Activated B cell treated with CpG ODN at 0.5 μM for 24 hours (primary cell): ENCODE measurements at regions not wholly inside any gene's neighbourhood (a gene's known extent, or its start where the extent isn't known, plus 50 kb on each side); places are given as distances from the start of the nearest gene placed in this dataset.

ENCODE experiments used
- ATAC-seq: fragments of 200-7000 bp; cut with Tn5 transposase; one replicate; pipeline ENCODE4 v1.10.0; 2021; ENCODE audit warnings: low read depth, mild to moderate bottlenecking, moderate library complexity
- CTCF ChIA-PET: fragments of 350-600 bp; sonication (Branson Sonifier 250); formaldehyde crosslinking; loops from one replicate; lab custom pipeline; 2021; ENCODE audit warnings: antibody characterized with exemption; lab: Charles Lee
- POLR2A ChIA-PET: fragments of 350-600 bp; sonication (Branson Sonifier 250); formaldehyde crosslinking; loops from one replicate; lab custom pipeline; 2021; ENCODE audit warnings: antibody characterized with exemption; lab: Charles Lee
- DNase-seq: peaks from one replicate; pipeline ENCODE4 v3.0.0; 2022
- H3K27ac Mint-ChIP-seq: one replicate; pipeline ENCODE4 v1.8.0; 2020; ENCODE audit warnings: mixed read lengths
- H3K27me3 Mint-ChIP-seq: one replicate; pipeline ENCODE4 v1.8.0; 2021; ENCODE audit warnings: mixed read lengths
- H3K36me3 Mint-ChIP-seq: one replicate; pipeline ENCODE4 v1.8.0; 2021; ENCODE audit warnings: low read depth, mixed read lengths
- H3K4me1 Mint-ChIP-seq: one replicate; pipeline ENCODE4 v1.8.0; 2021; ENCODE audit warnings: mixed read lengths
- H3K4me3 Mint-ChIP-seq: one replicate; pipeline ENCODE4 v1.8.0; 2020; ENCODE audit warnings: mild to moderate bottlenecking, mixed read lengths
- H3K9me3 Mint-ChIP-seq: one replicate; pipeline ENCODE4 v1.8.0; 2020; ENCODE audit warnings: mixed read lengths
- intact Hi-C: fragments of 100-400 bp; cut with micrococcal nuclease; formaldehyde crosslinking; loops from one replicate; pipeline ENCODE4 v1.15.1; 2024
- TF ChIP-seq, protein P1 (sequence below): fragments of 200-600 bp; IDR thresholded peaks from one replicate; pipeline ENCODE4 v1.8.0; 2022; ENCODE audit warnings: antibody characterized with exemption, mild to moderate bottlenecking

DNA sequence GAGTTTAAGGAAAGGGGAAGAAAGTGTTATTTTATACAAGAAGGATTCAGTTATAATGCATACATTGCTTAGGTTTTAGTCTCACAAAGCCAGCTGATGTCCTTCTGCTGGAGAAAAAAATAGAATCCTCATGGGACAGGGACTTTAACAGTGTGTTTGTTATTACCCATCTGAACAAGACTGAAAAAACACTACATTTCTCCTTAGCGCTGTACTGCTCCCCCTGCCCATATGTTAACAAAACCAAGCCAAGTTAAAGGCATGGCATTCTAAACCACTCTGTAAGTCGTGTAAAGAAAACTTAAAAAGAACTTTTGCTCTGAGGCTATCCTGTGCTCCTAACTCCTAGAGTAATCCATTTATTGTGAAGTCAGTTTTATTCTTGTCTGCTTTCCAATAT, 102.6 kb upstream of the NYAP2 start:
- intact Hi-C loops, result no loop called here
- Mint-ChIP-seq H3K36me3 (no peaks in the 10 kb centered on the region), H3K4me1 (no peaks in the 10 kb centered on the region), H3K9me3 (peaks cover 6% of the 10 kb centered on the region), H3K27me3 (peaks cover 2% of the 10 kb centered on the region), H3K4me3 (no peak overlapping the region), H3K27ac (no peak overlapping the region)
- TF ChIP-seq, protein P1, sequence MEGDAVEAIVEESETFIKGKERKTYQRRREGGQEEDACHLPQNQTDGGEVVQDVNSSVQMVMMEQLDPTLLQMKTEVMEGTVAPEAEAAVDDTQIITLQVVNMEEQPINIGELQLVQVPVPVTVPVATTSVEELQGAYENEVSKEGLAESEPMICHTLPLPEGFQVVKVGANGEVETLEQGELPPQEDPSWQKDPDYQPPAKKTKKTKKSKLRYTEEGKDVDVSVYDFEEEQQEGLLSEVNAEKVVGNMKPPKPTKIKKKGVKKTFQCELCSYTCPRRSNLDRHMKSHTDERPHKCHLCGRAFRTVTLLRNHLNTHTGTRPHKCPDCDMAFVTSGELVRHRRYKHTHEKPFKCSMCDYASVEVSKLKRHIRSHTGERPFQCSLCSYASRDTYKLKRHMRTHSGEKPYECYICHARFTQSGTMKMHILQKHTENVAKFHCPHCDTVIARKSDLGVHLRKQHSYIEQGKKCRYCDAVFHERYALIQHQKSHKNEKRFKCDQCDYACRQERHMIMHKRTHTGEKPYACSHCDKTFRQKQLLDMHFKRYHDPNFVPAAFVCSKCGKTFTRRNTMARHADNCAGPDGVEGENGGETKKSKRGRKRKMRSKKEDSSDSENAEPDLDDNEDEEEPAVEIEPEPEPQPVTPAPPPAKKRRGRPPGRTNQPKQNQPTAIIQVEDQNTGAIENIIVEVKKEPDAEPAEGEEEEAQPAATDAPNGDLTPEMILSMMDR, result no peak
- DNase-seq (no peak), ATAC-seq (no peak)
- CTCF ChIA-PET, result no interaction called here
- POLR2A ChIA-PET, result no interaction called here

DNA sequence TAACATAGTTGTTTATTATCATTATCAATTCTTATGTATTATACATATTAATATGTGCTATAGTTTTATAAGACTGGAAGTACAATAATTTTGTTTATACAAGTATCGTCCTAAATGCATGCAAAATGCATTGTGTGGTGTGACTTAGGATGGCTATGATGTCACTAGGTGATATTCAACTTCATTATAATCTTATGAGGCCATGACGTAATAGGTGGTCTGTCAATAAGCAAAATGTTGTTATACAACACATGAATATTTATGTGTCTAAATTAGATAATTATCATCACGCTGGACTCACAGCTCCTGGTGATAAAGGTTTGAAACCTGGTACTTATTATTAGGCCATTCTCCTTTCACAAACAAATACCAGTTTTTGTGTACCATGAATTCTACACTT, 104.4 kb upstream of the NYAP2 start:
- Mint-ChIP-seq H3K4me1 (no peaks in the 10 kb centered on the region), H3K4me3 (no peak overlapping the region), H3K27me3 (peaks cover 2% of the 10 kb centered on the region), H3K9me3 (no peaks in the 10 kb centered on the region), H3K36me3 (no peaks in the 10 kb centered on the region), H3K27ac (no peak overlapping the region)
- ATAC-seq (no peak), DNase-seq (no peak)
- ChIA-PET POLR2A (no interaction called here), CTCF (interaction anchor here (1.2 kb wide), 1 partner anchor 12 kb away, joined by 3 read pairs; no protein-coding TSS in a partner anchor)
- TF ChIP-seq, protein P1, result no peak
- intact Hi-C loops, result no loop called here

- Mint-ChIP-seq H3K9me3 (no peaks in the 10 kb centered on the region), H3K4me1 (no peaks in the 10 kb centered on the region), H3K27ac (no peak overlapping the region), H3K36me3 (no peaks in the 10 kb centered on the region), H3K4me3 (no peak overlapping the region), H3K27me3 (peaks cover 2% of the 10 kb centered on the region)
- TF ChIP-seq, protein P1, result no peak
- intact Hi-C loops, result no loop called here
- DNase-seq, result no peak
- ChIA-PET CTCF (no interaction called here), POLR2A (no interaction called here)
- ATAC-seq, result no peak
Observed at GRCh38 chr2:225293638-225294037, 105.9 kb upstream of the NYAP2 start.

DNA sequence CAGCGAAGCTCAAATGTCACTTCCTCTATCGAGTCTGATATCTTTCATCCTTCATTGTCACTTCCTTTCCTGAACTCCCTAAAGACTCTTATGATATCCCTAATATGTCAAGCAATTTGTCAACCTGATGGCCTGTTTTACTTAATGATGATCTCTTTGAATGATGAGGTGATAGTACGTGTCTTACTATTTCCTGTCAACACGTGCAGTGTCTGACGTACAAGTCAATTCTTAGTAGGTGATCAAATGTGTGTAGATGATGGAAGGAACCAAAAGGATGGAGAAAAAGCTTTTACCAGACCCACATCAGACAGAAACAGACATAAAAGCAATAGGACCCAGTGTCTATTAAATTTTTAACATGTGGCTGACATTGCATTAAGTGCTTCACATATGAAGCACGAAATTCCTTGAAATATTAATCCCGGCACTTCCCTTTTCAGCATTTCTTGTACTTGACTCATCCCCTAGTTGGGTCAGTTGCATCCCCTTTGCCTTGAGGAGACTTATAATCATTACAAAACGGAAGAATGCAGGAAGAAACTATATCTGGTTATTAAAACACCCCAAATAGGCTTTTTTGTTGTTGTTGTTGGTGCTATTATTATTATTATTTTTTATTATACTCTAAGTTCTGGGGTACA, 108.6 kb upstream of the NYAP2 start:
- CTCF ChIA-PET, result no interaction called here
- DNase-seq, result no peak
- peaks cover 4% of the 10 kb centered on the region for H3K27me3 Mint-ChIP-seq
- H3K4me1 Mint-ChIP-seq, result no peaks in the 10 kb centered on the region
- H3K27ac Mint-ChIP-seq, result no peak overlapping the region
- POLR2A ChIA-PET, result no interaction called here
- H3K36me3 Mint-ChIP-seq, result no peaks in the 10 kb centered on the region
- no peak for ATAC-seq
- TF ChIP-seq, protein P1, result no peak
- no peaks in the 10 kb centered on the region for H3K9me3 Mint-ChIP-seq
- H3K4me3 Mint-ChIP-seq, result no peak overlapping the region
- intact Hi-C loops, result no loop called here

DNA sequence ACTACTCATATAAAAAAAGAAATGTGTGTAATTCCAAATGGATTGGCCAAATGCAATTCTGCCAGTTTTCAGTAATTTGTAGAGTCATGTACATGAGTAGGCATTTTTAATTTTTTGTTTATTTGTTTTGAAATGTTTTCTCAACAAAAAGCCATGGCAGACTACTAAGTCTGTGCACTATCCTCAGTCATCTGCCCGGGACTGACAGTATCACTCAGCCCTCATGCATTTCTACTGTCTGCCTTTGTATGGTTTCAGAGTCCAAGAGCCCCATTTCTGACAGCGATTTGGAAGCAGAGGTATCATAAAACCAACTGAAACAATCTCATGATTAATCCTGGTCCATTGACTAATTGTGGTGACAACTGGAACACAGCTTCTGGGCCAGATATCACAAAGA, 109.9 kb upstream of the NYAP2 start:
- no peaks in the 10 kb centered on the region for H3K4me1 Mint-ChIP-seq
- H3K4me3 Mint-ChIP-seq, result no peak overlapping the region
- TF ChIP-seq, protein P1, result no peak
- CTCF ChIA-PET, result no interaction called here
- H3K27me3 Mint-ChIP-seq, result peaks cover 4% of the 10 kb centered on the region
- no peak for ATAC-seq
- no peak for DNase-seq
- POLR2A ChIA-PET, result no interaction called here
- H3K9me3 Mint-ChIP-seq, result no peaks in the 10 kb centered on the region
- no peak overlapping the region for H3K27ac Mint-ChIP-seq
- intact Hi-C loops, result no loop called here
- H3K36me3 Mint-ChIP-seq, result no peaks in the 10 kb centered on the region
